Right lobe of liver (tissue), 6 donors: ENCODE measurements at regions not wholly inside any gene's neighbourhood (a gene's known extent, or its start where the extent isn't known, plus 50 kb on each side); places are given as distances from the start of the nearest gene placed in this dataset.

ENCODE experiments used
- ATAC-seq, 4 donors: fragments of 200-7000 bp; cut with Tn5 transposase; one replicate each; pipeline ENCODE4 v1.9.1; 2020; ENCODE audit warnings: mild to moderate bottlenecking in 4 of 4, moderate library complexity in 4 of 4
- DNase-seq, 3 donors: peaks; one replicate each; pipeline ENCODE4 v3.0.0-alpha.2; 2020
- H3K27ac ChIP-seq, 3 donors: fragments of 200-600 bp; one replicate each; pipeline ENCODE4 v1.8.0; 2022
- H3K27me3 ChIP-seq, 2 donors: fragments of 200-600 bp; one replicate each; pipeline ENCODE4 v1.8.0; 2022
- H3K36me3 ChIP-seq, 4 donors: fragments of 200-600 bp; sonication (generic) in 1 of 4; one replicate each; pipeline versions ENCODE4 v1.5.1 to v1.8.0; 2017 to 2022; ENCODE audit warnings: control low read depth in 1 of 4
- H3K4me1 ChIP-seq, 4 donors: fragments of 200-600 bp; sonication (generic) in 1 of 4; one replicate each; pipeline versions ENCODE4 v1.5.1 to v1.8.0; 2017 to 2022; ENCODE audit warnings: control low read depth in 1 of 4
- H3K4me3 ChIP-seq, 3 donors: fragments of 200-600 bp; one replicate each; pipeline ENCODE4 v1.8.0; 2022
- H3K9me3 ChIP-seq, 4 donors: fragments of 200-600 bp; sonication (generic) in 1 of 4; one replicate each; pipeline versions ENCODE4 v1.5.1 to v1.8.0; 2017 to 2022; ENCODE audit warnings: control low read depth in 1 of 4
- POLR2A ChIP-seq: fragments of 450-650 bp; IDR thresholded peaks from one replicate; pipeline ENCODE4 v1.6.1; 2017; ENCODE audit warnings: antibody characterized with exemption, mild to moderate bottlenecking
- WGBS: methylation state at CpG from one replicate; pipeline ENCODE4 v1.1.6; 2018; ENCODE audit warnings: low coverage, low lambda C conversion rate; ENCODE audit not compliant: insufficient coverage; ENCODE audit errors: missing lambda C conversion rate; 5-methylcytosine and 5-hydroxymethylcytosine counted together
- intact Hi-C, 2 donors: fragments of 100-400 bp; cut with DNase I; formaldehyde crosslinking; loops; one replicate each; pipeline versions ENCODE4 v1.11.2 to v1.14.1; 2022
- TF ChIP-seq, protein P1 (sequence below), 4 donors: fragments of 200-600 bp in 3 of 4; fragments of 450-650 bp in 1 of 4; IDR thresholded peaks; one replicate each; pipeline versions ENCODE4 v1.5.1 to v1.8.0; 2016 to 2022; ENCODE audit warnings: antibody characterized with exemption in 4 of 4, mild to moderate bottlenecking in 2 of 4
- donor health status: DM: no; HTN: yes; CAD: no.
- donor health status: DM: no; HTN: no; CAD: no.
- donor health status: DM: no; HTN: no; CAD: no.
- donor health status: DM: no; HTN: yes; CAD: no.
- donor health status: DM: no; HTN: yes; CAD: no.

DNA sequence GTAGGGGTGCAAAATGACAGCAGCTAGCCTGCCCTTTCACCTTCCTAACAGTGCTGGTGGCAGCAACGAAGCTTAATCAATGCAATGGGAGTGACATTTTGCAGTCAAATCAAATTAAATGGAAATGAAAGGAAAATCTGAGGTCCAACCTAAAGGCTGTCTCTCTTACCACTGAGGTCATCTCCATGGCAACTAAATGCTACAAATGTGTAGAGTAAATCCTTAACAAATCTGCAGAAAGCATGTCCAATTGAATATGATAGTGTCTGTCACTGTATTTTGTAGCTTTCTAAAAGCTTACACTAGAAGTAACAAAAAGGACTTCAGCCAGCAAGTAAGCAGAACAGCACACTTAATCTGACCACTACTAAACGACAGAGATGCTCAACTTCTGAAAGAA is 488.8 kb downstream of the BCAT1 start:
- TF ChIP-seq POLR2A = no peak
- TF ChIP-seq, protein P1, sequence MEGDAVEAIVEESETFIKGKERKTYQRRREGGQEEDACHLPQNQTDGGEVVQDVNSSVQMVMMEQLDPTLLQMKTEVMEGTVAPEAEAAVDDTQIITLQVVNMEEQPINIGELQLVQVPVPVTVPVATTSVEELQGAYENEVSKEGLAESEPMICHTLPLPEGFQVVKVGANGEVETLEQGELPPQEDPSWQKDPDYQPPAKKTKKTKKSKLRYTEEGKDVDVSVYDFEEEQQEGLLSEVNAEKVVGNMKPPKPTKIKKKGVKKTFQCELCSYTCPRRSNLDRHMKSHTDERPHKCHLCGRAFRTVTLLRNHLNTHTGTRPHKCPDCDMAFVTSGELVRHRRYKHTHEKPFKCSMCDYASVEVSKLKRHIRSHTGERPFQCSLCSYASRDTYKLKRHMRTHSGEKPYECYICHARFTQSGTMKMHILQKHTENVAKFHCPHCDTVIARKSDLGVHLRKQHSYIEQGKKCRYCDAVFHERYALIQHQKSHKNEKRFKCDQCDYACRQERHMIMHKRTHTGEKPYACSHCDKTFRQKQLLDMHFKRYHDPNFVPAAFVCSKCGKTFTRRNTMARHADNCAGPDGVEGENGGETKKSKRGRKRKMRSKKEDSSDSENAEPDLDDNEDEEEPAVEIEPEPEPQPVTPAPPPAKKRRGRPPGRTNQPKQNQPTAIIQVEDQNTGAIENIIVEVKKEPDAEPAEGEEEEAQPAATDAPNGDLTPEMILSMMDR (IDR thresholded peaks at IDR 0.05) = no peak
- intact Hi-C loops = no loop called here
- H3K27me3 ChIP-seq = no peaks in the 10 kb centered on the region
- no peak for DNase-seq
- H3K4me1 ChIP-seq = no peaks in the 10 kb centered on the region
- ATAC-seq = no peak
- H3K27ac ChIP-seq = no peak overlapping the region
- H3K36me3 ChIP-seq = no peaks in the 10 kb centered on the region
- no peaks in the 10 kb centered on the region for H3K9me3 ChIP-seq
- WGBS = 48% methylated on average over 2 of the region's 2 CpGs
- no peak overlapping the region for H3K4me3 ChIP-seq

DNA sequence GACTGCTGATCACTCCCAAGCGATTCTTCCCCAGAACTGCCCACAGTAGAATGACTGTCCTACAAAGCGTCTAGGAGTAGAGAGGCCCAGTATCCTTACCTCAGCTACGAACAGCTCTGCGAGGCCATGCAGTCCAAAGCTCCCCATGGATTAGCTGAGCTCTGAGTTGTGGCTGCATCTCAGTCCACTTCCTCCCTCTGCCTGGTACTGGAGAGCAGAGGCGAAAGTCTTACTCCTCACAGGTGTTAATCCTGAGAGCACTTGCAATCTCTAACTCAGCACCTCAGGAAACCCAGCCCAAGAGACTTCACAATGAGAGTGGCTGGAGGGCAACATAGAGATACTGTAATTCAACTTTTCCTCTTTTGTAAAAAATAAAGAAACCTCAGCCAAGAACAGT is 493.1 kb downstream of the BCAT1 start:
- Histone ChIP-seq H3K36me3 (no peaks in the 10 kb centered on the region), H3K27ac (no peak overlapping the region), H3K4me1 (no peaks in the 10 kb centered on the region), H3K4me3 (no peak overlapping the region), H3K27me3 (no peaks in the 10 kb centered on the region), H3K9me3 (no peaks in the 10 kb centered on the region)
- ATAC-seq (no peak), DNase-seq (no peak)
- WGBS = 83% methylated on average over 1 of the region's 5 CpGs
- no peak for TF ChIP-seq POLR2A
- TF ChIP-seq, protein P1 (IDR thresholded peaks at IDR 0.05) = no peak
- intact Hi-C loops = no loop called here

DNA sequence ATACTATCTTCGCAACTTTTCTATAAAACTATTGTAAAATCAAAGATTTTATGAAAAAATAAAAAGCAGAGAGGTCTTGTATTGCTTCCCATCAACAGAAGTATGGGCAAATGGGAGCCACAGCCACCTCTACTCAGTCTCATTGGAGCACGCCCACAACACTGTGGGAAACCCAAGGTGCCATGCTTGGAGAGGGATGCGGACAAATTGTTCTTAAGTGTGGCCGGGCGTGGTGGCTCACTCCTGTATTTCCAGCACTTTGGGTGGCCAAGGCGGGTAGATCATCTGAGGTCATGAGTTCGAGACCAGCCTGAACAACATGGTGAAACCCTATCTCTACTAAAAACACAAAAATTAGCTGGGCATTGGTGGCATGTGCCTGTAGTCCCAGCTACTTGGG is 498.2 kb upstream of the SOX5 start:
- no peak for DNase-seq
- TF ChIP-seq POLR2A = no peak
- TF ChIP-seq, protein P1 (IDR thresholded peaks at IDR 0.05) = no peak
- no peak for ATAC-seq
- intact Hi-C loops = no loop called here
- Histone ChIP-seq H3K9me3 (no peaks in the 10 kb centered on the region), H3K27ac (no peak overlapping the region), H3K4me3 (no peak overlapping the region), H3K36me3 (no peaks in the 10 kb centered on the region), H3K27me3 (no peaks in the 10 kb centered on the region), H3K4me1 (no peaks in the 10 kb centered on the region)
- 100% methylated on average over 1 of the region's 7 CpGs for WGBS

DNA sequence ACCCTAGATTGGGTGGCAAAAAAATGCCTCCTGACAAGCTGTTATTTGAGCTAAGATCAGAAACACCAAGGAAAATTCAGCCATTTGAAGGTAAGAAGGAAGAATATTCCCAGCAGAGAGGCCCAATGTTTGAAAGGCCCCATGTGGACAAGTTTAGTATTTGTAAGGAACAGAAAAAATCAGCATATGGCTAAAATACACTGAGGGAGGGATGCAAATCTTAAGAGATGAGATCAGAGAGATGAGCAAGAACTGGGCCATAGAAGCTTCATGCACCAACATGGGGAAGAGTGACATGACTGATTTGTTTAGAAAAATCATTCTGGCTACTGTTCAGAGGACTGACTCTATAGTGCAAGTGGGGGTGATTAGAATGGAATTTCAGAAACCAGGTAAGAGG is 496.8 kb upstream of the SOX5 start:
- no peak for ATAC-seq

DNA sequence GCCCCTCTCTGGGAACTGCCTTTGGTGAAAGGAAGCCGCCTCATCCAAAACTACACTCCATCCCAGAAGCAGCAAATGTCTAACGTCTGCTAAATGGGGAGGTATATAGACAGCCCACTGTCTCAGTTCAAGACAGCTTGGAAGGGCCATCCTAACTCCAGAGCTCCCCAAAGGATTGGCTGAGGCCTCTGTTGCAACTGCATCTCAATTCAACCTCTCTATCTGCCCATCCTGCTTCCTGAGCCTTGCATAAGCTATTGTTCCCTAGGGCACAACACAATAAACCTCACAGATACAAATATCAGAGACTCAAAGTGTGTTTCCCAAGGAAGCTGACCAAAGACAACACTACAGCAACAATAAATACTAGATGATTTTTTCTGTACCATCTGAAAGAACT is 495.2 kb upstream of the SOX5 start:
- H3K36me3 ChIP-seq = no peaks in the 10 kb centered on the region
- no peak overlapping the region for H3K27ac ChIP-seq
- no peak overlapping the region for H3K4me3 ChIP-seq
- H3K27me3 ChIP-seq = no peaks in the 10 kb centered on the region
- intact Hi-C loops = no loop called here
- ATAC-seq (peak in 1 of 4 donors; percentile 22), DNase-seq (no peak)
- no peaks in the 10 kb centered on the region for H3K4me1 ChIP-seq
- no peaks in the 10 kb centered on the region for H3K9me3 ChIP-seq
- TF ChIP-seq, protein P1 (IDR thresholded peaks at IDR 0.05) = no peak
- no peak for TF ChIP-seq POLR2A
- no CpG with 5 or more reads among the region's 2 CpGs for WGBS

More for the DNA sequence above, 496.8 kb upstream of the SOX5 start:
- no peak overlapping the region for H3K4me3 ChIP-seq
- intact Hi-C loops = no loop called here
- no peak for DNase-seq
- no peaks in the 10 kb centered on the region for H3K27me3 ChIP-seq
- H3K4me1 ChIP-seq = no peaks in the 10 kb centered on the region
- no peak overlapping the region for H3K27ac ChIP-seq
- H3K9me3 ChIP-seq = no peaks in the 10 kb centered on the region
- TF ChIP-seq, protein P1 (IDR thresholded peaks at IDR 0.05) = no peak
- no peak for TF ChIP-seq POLR2A
- H3K36me3 ChIP-seq = no peaks in the 10 kb centered on the region
